Endodermal cell (in vitro differentiated cells): ENCODE measurements at regions not wholly inside any gene's neighbourhood (a gene's known extent, or its start where the extent isn't known, plus 50 kb on each side); places are given as distances from the start of the nearest gene placed in this dataset.

ENCODE experiments used
- DNase-seq: peaks from one replicate; pipeline ENCODE4 v3.0.0-alpha.2; 2017
- H3K27ac ChIP-seq: 2 replicates; pipeline ENCODE4 v1.5.1; 2013; ENCODE audit warnings: mild to moderate bottlenecking, low read depth, low read length, moderate library complexity
- H3K27me3 ChIP-seq: 2 replicates; pipeline ENCODE4 v1.6.1; 2013; ENCODE audit warnings: mild to moderate bottlenecking, low read length, moderate library complexity; ENCODE audit not compliant: insufficient read depth, control insufficient read depth, poor library complexity, severe bottlenecking
- H3K36me3 ChIP-seq: 2 replicates; pipeline ENCODE4 v1.7.0; 2013; ENCODE audit warnings: mild to moderate bottlenecking, low read length, moderate library complexity; ENCODE audit not compliant: control insufficient read depth, insufficient read depth
- H3K4me1 ChIP-seq: one replicate; pipeline ENCODE4 v1.7.0; 2013; ENCODE audit warnings: low read length; ENCODE audit not compliant: control insufficient read depth, insufficient read depth
- H3K4me3 ChIP-seq: 2 replicates; pipeline ENCODE4 v1.5.1; 2013; ENCODE audit warnings: mild to moderate bottlenecking, low read length, moderate library complexity
- H3K9ac ChIP-seq: 2 replicates; pipeline ENCODE4 v1.6.1; 2013; ENCODE audit warnings: mild to moderate bottlenecking, low read length, moderate library complexity; ENCODE audit not compliant: poor library complexity, severe bottlenecking; ENCODE audit errors: extremely low read depth
- H3K9me3 ChIP-seq: 2 replicates; pipeline ENCODE4 v1.6.1; 2013; ENCODE audit warnings: mild to moderate bottlenecking, low read length, moderate library complexity; ENCODE audit not compliant: control insufficient read depth
- H3K27ac Mint-ChIP-seq: 2 replicates; pipeline ENCODE4 v1.8.0; 2020; ENCODE audit warnings: mixed read lengths
- H3K27me3 Mint-ChIP-seq: 2 replicates; pipeline ENCODE4 v1.8.0; 2021; ENCODE audit warnings: mild to moderate bottlenecking, mixed read lengths; ENCODE audit not compliant: insufficient read depth
- H3K36me3 Mint-ChIP-seq: 2 replicates; pipeline ENCODE4 v1.8.0; 2020; ENCODE audit warnings: low read depth, mixed read lengths
- H3K4me1 Mint-ChIP-seq: 2 replicates; pipeline ENCODE4 v1.8.0; 2020; ENCODE audit warnings: mixed read lengths
- H3K4me3 Mint-ChIP-seq: 2 replicates; pipeline ENCODE4 v1.8.0; 2020; ENCODE audit warnings: mild to moderate bottlenecking, moderate library complexity, mixed read lengths
- H3K9me3 Mint-ChIP-seq: 2 replicates; pipeline ENCODE4 v1.8.0; 2020; ENCODE audit warnings: mild to moderate bottlenecking, mixed read lengths
- CTCF ChIP-seq: fragments of 200-600 bp; sonication (generic); conservative IDR thresholded peaks from 2 replicates; pipeline ENCODE4 v1.5.0; 2021; ENCODE audit warnings: antibody characterized with exemption, mild to moderate bottlenecking
- WGBS, 2 experiments: methylation state at CpG; one replicate each; pipeline versions ENCODE4 v1.1.5 to v1.1.7; 2013; ENCODE audit warnings: missing lambda C conversion rate in 2 of 2, mixed read lengths in 1 of 2; ENCODE audit not compliant: insufficient coverage in 1 of 2, insufficient read length in 1 of 2; 5-methylcytosine and 5-hydroxymethylcytosine counted together

DNA sequence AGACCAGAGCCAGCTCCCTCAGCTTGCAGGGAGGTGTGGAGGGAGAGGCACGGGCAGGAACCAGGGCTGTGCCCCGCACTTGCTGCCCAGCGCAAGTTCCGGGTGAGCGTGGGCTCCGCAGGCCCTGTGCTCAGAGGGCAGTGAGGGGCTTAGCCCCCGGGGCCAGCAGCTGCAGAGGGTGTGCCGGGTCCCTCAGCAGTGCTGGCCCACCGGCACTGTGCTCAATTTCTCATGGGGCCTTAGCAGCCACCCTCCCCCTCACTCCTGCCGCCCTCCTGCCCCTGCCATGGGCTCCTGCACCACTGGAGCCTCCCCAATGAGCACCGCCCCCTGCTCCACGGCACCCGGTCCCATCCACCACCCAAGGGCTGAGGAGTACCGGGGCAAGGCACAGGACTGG is 104.6 kb upstream of the SRD5A3 start:
- Histone ChIP-seq H3K9ac (no peak overlapping the region), H3K9me3 (peaks cover 18% of the 10 kb centered on the region), H3K4me1 (no peaks in the 10 kb centered on the region), H3K4me3 (no peak overlapping the region), H3K27me3 (no peaks in the 10 kb centered on the region), H3K27ac (no peak overlapping the region), H3K36me3 (no peaks in the 10 kb centered on the region)
- H3K27me3 Mint-ChIP-seq = no peaks in the 10 kb centered on the region
- peaks cover 19% of the 10 kb centered on the region for H3K9me3 Mint-ChIP-seq
- H3K36me3 Mint-ChIP-seq = no peaks in the 10 kb centered on the region
- WGBS, 2 experiments = 82% methylated on average over 14 of the region's 14 CpGs; no CpG with 5 or more reads in 1 of the 2 experiments
- no peaks in the 10 kb centered on the region for H3K4me1 Mint-ChIP-seq
- H3K27ac Mint-ChIP-seq = no peak overlapping the region
- no peak overlapping the region for H3K4me3 Mint-ChIP-seq
- TF ChIP-seq CTCF = no peak
- no peak for DNase-seq

- H3K9me3 Mint-ChIP-seq = peaks cover 18% of the 10 kb centered on the region
- Histone ChIP-seq H3K27ac (no peak overlapping the region), H3K9ac (no peak overlapping the region), H3K27me3 (no peaks in the 10 kb centered on the region), H3K36me3 (no peaks in the 10 kb centered on the region), H3K4me1 (no peaks in the 10 kb centered on the region), H3K4me3 (no peak overlapping the region), H3K9me3 (peaks cover 17% of the 10 kb centered on the region)
- H3K4me3 Mint-ChIP-seq = no peak overlapping the region
- no peaks in the 10 kb centered on the region for H3K4me1 Mint-ChIP-seq
- no peak for DNase-seq
- no peaks in the 10 kb centered on the region for H3K27me3 Mint-ChIP-seq
- no peaks in the 10 kb centered on the region for H3K36me3 Mint-ChIP-seq
- H3K27ac Mint-ChIP-seq = no peak overlapping the region
- WGBS, 2 experiments = 92 to 95% methylated on average over 4 of the region's 4 CpGs
- TF ChIP-seq CTCF = no peak
Observed at GRCh38 chr4:55242506-55242905, 103.5 kb upstream of the SRD5A3 start.

GRCh38 chr4:55247521-55247920 is 98.5 kb upstream of the SRD5A3 start:
- TF ChIP-seq CTCF = no peak
- H3K4me3 ChIP-seq = no peak overlapping the region

More at GRCh38 chr4:55247521-55247920, 98.5 kb upstream of the SRD5A3 start:
- H3K27me3 Mint-ChIP-seq = no peaks in the 10 kb centered on the region
- H3K4me1 Mint-ChIP-seq = peaks cover 15% of the 10 kb centered on the region
- no peaks in the 10 kb centered on the region for H3K9me3 Mint-ChIP-seq
- no peaks in the 10 kb centered on the region for H3K9me3 ChIP-seq
- no peaks in the 10 kb centered on the region for H3K4me1 ChIP-seq
- 93 to 98% methylated on average over 4 to 5 of the region's 5 CpGs for WGBS, 2 experiments
- H3K36me3 Mint-ChIP-seq = no peaks in the 10 kb centered on the region
- no peak for DNase-seq
- H3K36me3 ChIP-seq = no peaks in the 10 kb centered on the region
- H3K9ac ChIP-seq = no peak overlapping the region
- no peak overlapping the region for H3K4me3 Mint-ChIP-seq
- no peak overlapping the region for H3K27ac Mint-ChIP-seq
- no peaks in the 10 kb centered on the region for H3K27me3 ChIP-seq
- H3K27ac ChIP-seq = no peak overlapping the region
